ENCODE measurements at regions not wholly inside any gene's neighbourhood (a gene's known extent, or its start where the extent isn't known, plus 50 kb on each side); places are given as distances from the start of the nearest gene placed in this dataset.

- no peaks in the 10 kb centered on the region for H3K36me3 Mint-ChIP-seq (ENCODE audit: low read depth)
- DNase-seq (ENCODE audit: low spot score) = no peak
- no peak overlapping the region for H3K27ac Mint-ChIP-seq
- no peak overlapping the region for H3K4me3 Mint-ChIP-seq
- no peaks in the 10 kb centered on the region for H3K27me3 Mint-ChIP-seq (ENCODE audit: low read depth)
- no peaks in the 10 kb centered on the region for H3K4me1 Mint-ChIP-seq (ENCODE audit: low read depth)
- H3K9me3 Mint-ChIP-seq = no peaks in the 10 kb centered on the region
Observed at GRCh38 chr9:105912863-105913516, 218.6 kb downstream of the TMEM38B start.

- H3K27me3 Mint-ChIP-seq (ENCODE audit: low read depth) = no peaks in the 10 kb centered on the region
- no peak for DNase-seq (ENCODE audit: low spot score)
- no peak overlapping the region for H3K4me3 Mint-ChIP-seq
- H3K9me3 Mint-ChIP-seq = no peaks in the 10 kb centered on the region
- no peaks in the 10 kb centered on the region for H3K4me1 Mint-ChIP-seq (ENCODE audit: low read depth)
- no peaks in the 10 kb centered on the region for H3K36me3 Mint-ChIP-seq (ENCODE audit: low read depth)
- no peak overlapping the region for H3K27ac Mint-ChIP-seq
Observed at GRCh38 chr9:105921057-105921726, 226.9 kb downstream of the TMEM38B start.

GRCh38 chr9:105928416-105928815 is 234.1 kb downstream of the TMEM38B start:
- no peak for DNase-seq (ENCODE audit: low spot score)
- Mint-ChIP-seq H3K27me3 (ENCODE audit: low read depth) (no peaks in the 10 kb centered on the region), H3K9me3 (no peaks in the 10 kb centered on the region), H3K27ac (no peak overlapping the region), H3K36me3 (ENCODE audit: low read depth) (no peaks in the 10 kb centered on the region), H3K4me1 (ENCODE audit: low read depth) (no peaks in the 10 kb centered on the region), H3K4me3 (no peak overlapping the region)

- DNase-seq (ENCODE audit: low spot score) = no peak
- Mint-ChIP-seq H3K4me1 (ENCODE audit: low read depth) (no peaks in the 10 kb centered on the region), H3K27me3 (ENCODE audit: low read depth) (no peaks in the 10 kb centered on the region), H3K36me3 (ENCODE audit: low read depth) (no peaks in the 10 kb centered on the region), H3K9me3 (no peaks in the 10 kb centered on the region), H3K4me3 (no peak overlapping the region), H3K27ac (no peak overlapping the region)
Observed at GRCh38 chr9:105930011-105930627, 235.8 kb downstream of the TMEM38B start.

GRCh38 chr9:105932276-105932675 is 237.9 kb downstream of the TMEM38B start:
- Mint-ChIP-seq H3K9me3 (no peaks in the 10 kb centered on the region), H3K4me3 (no peak overlapping the region), H3K4me1 (ENCODE audit: low read depth) (no peaks in the 10 kb centered on the region), H3K27ac (no peak overlapping the region), H3K27me3 (ENCODE audit: low read depth) (no peaks in the 10 kb centered on the region), H3K36me3 (ENCODE audit: low read depth) (no peaks in the 10 kb centered on the region)
- DNase-seq (ENCODE audit: low spot score) = no peak

- Mint-ChIP-seq H3K4me1 (ENCODE audit: low read depth) (no peaks in the 10 kb centered on the region), H3K4me3 (no peak overlapping the region), H3K27me3 (ENCODE audit: low read depth) (no peaks in the 10 kb centered on the region), H3K27ac (no peak overlapping the region), H3K9me3 (peaks cover 19% of the 10 kb centered on the region), H3K36me3 (ENCODE audit: low read depth) (no peaks in the 10 kb centered on the region)
- no peak for DNase-seq (ENCODE audit: low spot score)
Observed at GRCh38 chr9:105950448-105950847, 256.1 kb downstream of the TMEM38B start.

- no peak overlapping the region for H3K4me3 Mint-ChIP-seq
- no peak for DNase-seq (ENCODE audit: low spot score)
- H3K27ac Mint-ChIP-seq = no peak overlapping the region
- no peaks in the 10 kb centered on the region for H3K27me3 Mint-ChIP-seq (ENCODE audit: low read depth)
- H3K9me3 Mint-ChIP-seq = peaks cover 19% of the 10 kb centered on the region
- no peaks in the 10 kb centered on the region for H3K36me3 Mint-ChIP-seq (ENCODE audit: low read depth)
- no peaks in the 10 kb centered on the region for H3K4me1 Mint-ChIP-seq (ENCODE audit: low read depth)
Observed at GRCh38 chr9:105950894-105951293, 256.6 kb downstream of the TMEM38B start.

GRCh38 chr9:105954517-105954916 is 260.2 kb downstream of the TMEM38B start:
- Mint-ChIP-seq H3K4me3 (no peak overlapping the region), H3K36me3 (ENCODE audit: low read depth) (no peaks in the 10 kb centered on the region), H3K9me3 (no peaks in the 10 kb centered on the region), H3K27ac (no peak overlapping the region), H3K4me1 (ENCODE audit: low read depth) (no peaks in the 10 kb centered on the region), H3K27me3 (ENCODE audit: low read depth) (no peaks in the 10 kb centered on the region)
- no peak for DNase-seq (ENCODE audit: low spot score)

- Mint-ChIP-seq H3K4me3 (no peak overlapping the region), H3K27me3 (ENCODE audit: low read depth) (no peaks in the 10 kb centered on the region), H3K4me1 (ENCODE audit: low read depth) (no peaks in the 10 kb centered on the region), H3K27ac (no peak overlapping the region), H3K36me3 (ENCODE audit: low read depth) (no peaks in the 10 kb centered on the region), H3K9me3 (no peaks in the 10 kb centered on the region)
- DNase-seq (ENCODE audit: low spot score) = no peak
Observed at GRCh38 chr9:105957830-105958229, 263.5 kb downstream of the TMEM38B start.

GRCh38 chr9:105958587-105958986 is 264.2 kb downstream of the TMEM38B start:
- H3K4me1 Mint-ChIP-seq (ENCODE audit: low read depth) = no peaks in the 10 kb centered on the region
- no peak overlapping the region for H3K27ac Mint-ChIP-seq
- H3K4me3 Mint-ChIP-seq = no peak overlapping the region
- no peaks in the 10 kb centered on the region for H3K9me3 Mint-ChIP-seq
- no peaks in the 10 kb centered on the region for H3K27me3 Mint-ChIP-seq (ENCODE audit: low read depth)
- DNase-seq (ENCODE audit: low spot score) = no peak
- no peaks in the 10 kb centered on the region for H3K36me3 Mint-ChIP-seq (ENCODE audit: low read depth)

GRCh38 chr9:105959531-105959930 is 265.2 kb downstream of the TMEM38B start:
- Mint-ChIP-seq H3K4me1 (ENCODE audit: low read depth) (no peaks in the 10 kb centered on the region), H3K36me3 (ENCODE audit: low read depth) (no peaks in the 10 kb centered on the region), H3K27me3 (ENCODE audit: low read depth) (no peaks in the 10 kb centered on the region), H3K4me3 (no peak overlapping the region), H3K9me3 (no peaks in the 10 kb centered on the region), H3K27ac (no peak overlapping the region)
- no peak for DNase-seq (ENCODE audit: low spot score)

- H3K9me3 Mint-ChIP-seq = no peaks in the 10 kb centered on the region
- H3K27ac Mint-ChIP-seq = no peak overlapping the region
- H3K27me3 Mint-ChIP-seq (ENCODE audit: low read depth) = no peaks in the 10 kb centered on the region
- no peaks in the 10 kb centered on the region for H3K4me1 Mint-ChIP-seq (ENCODE audit: low read depth)
- no peak for DNase-seq (ENCODE audit: low spot score)
- no peak overlapping the region for H3K4me3 Mint-ChIP-seq
- H3K36me3 Mint-ChIP-seq (ENCODE audit: low read depth) = no peaks in the 10 kb centered on the region
Observed at GRCh38 chr9:105963343-105964099, 269.2 kb downstream of the TMEM38B start.

GRCh38 chr9:105964156-105964555 is 269.8 kb downstream of the TMEM38B start:
- Mint-ChIP-seq H3K36me3 (ENCODE audit: low read depth) (no peaks in the 10 kb centered on the region), H3K4me1 (ENCODE audit: low read depth) (no peaks in the 10 kb centered on the region), H3K27me3 (ENCODE audit: low read depth) (no peaks in the 10 kb centered on the region), H3K9me3 (no peaks in the 10 kb centered on the region), H3K4me3 (no peak overlapping the region), H3K27ac (no peak overlapping the region)
- DNase-seq (ENCODE audit: low spot score) = no peak

- no peak overlapping the region for H3K4me3 Mint-ChIP-seq
- H3K27ac Mint-ChIP-seq = no peak overlapping the region
- no peaks in the 10 kb centered on the region for H3K9me3 Mint-ChIP-seq
- no peaks in the 10 kb centered on the region for H3K27me3 Mint-ChIP-seq (ENCODE audit: low read depth)
- no peaks in the 10 kb centered on the region for H3K4me1 Mint-ChIP-seq (ENCODE audit: low read depth)
- no peaks in the 10 kb centered on the region for H3K36me3 Mint-ChIP-seq (ENCODE audit: low read depth)
- no peak for DNase-seq (ENCODE audit: low spot score)
Observed at GRCh38 chr9:105966834-105967233, 272.5 kb downstream of the TMEM38B start.

Measured in T-helper 2 cell treated with Interferon-gamma antibody and Interleukin-4, amounts not matched to agents 5 μg/mL and 100 μg/mL, for 36 hours (primary cell).